ENCODE measurements at regions not wholly inside any gene's neighbourhood (a gene's known extent, or its start where the extent isn't known, plus 50 kb on each side); places are given as distances from the start of the nearest gene placed in this dataset.

DNA sequence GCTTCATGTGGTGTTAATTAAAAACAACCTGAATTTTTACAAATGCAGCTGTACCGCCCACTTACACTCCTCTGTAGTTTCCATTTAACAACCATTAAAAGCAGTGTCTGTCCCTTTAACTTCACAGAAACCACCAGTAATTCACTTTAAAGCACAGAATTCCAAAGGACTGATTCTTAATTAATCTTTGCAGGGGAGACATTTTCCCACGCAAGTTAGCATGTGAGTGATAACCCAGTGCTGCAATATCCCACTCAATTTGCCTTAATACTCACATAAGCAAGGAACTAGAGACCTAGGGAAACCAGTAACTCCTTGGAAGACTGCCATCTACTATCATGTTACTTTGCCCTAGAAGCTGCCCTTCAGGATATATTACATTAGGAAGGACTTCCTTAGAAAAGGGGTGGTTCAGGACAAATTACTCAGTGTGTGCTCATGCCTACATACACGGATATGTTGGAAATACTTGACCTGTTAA, 102.3 kb downstream of the OSR1 start:
- Mint-ChIP-seq H3K27me3 (ENCODE audit: insufficient read depth, unreplicated experiment) (no peaks in the 10 kb centered on the region), H3K4me1 (ENCODE audit: low read depth, unreplicated experiment) (no peaks in the 10 kb centered on the region), H3K27ac (ENCODE audit: unreplicated experiment) (no peak overlapping the region), H3K9me3 (ENCODE audit: unreplicated experiment) (peaks cover 9% of the 10 kb centered on the region), H3K36me3 (ENCODE audit: insufficient read depth, unreplicated experiment) (no peaks in the 10 kb centered on the region), H3K4me3 (ENCODE audit: unreplicated experiment) (no peak overlapping the region)
- Histone ChIP-seq H3K4me3 (ENCODE audit: low read depth, low read length) (no peak overlapping the region), H3K4me1 (no peaks in the 10 kb centered on the region), H3K9me3 (no peaks in the 10 kb centered on the region), H3K27me3 (replicated peaks; ENCODE audit: control insufficient read depth, insufficient read depth, low read length) (no peaks in the 10 kb centered on the region), H3K36me3 (ENCODE audit: control insufficient read depth, insufficient read depth, low read length) (no peaks in the 10 kb centered on the region)
- no TSS peak for BruUV-seq (replicated peaks)
- intact Hi-C loops (cut with micrococcal nuclease; ENCODE audit: unreplicated experiment), result no loop called here
- TF ChIP-seq, protein P1, sequence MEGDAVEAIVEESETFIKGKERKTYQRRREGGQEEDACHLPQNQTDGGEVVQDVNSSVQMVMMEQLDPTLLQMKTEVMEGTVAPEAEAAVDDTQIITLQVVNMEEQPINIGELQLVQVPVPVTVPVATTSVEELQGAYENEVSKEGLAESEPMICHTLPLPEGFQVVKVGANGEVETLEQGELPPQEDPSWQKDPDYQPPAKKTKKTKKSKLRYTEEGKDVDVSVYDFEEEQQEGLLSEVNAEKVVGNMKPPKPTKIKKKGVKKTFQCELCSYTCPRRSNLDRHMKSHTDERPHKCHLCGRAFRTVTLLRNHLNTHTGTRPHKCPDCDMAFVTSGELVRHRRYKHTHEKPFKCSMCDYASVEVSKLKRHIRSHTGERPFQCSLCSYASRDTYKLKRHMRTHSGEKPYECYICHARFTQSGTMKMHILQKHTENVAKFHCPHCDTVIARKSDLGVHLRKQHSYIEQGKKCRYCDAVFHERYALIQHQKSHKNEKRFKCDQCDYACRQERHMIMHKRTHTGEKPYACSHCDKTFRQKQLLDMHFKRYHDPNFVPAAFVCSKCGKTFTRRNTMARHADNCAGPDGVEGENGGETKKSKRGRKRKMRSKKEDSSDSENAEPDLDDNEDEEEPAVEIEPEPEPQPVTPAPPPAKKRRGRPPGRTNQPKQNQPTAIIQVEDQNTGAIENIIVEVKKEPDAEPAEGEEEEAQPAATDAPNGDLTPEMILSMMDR (IDR thresholded peaks at IDR 0.05; ENCODE audit: insufficient read depth in 1 of 2, low read depth in 1 of 2, low read length in 1 of 2, severe bottlenecking in 1 of 2, unreplicated experiment in 1 of 2), result no peak
- no peak for DNase-seq
- ChIA-PET CTCF (no interaction called here), POLR2A (no interaction called here)

DNA sequence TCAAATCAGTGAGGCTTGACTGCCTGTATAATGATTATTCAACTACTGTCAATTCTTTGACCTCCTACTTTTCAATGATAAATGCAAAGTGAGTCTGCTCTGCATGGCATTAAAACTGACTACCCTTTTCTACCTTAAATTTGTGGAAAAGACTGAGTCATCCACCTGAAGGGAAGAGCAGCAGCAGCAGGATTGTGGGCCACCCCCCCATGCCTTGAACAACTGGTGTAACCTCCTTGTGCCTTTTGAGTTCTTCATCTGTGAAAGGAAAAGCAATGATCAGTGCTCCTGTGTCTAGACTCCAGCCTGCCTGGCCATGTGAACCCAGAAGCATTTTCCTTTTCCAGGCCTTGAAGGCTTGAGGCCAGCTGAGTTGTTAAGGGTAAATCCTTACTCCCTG, 102.9 kb downstream of the OSR1 start:
- Histone ChIP-seq H3K27me3 (replicated peaks; ENCODE audit: control insufficient read depth, insufficient read depth, low read length) (no peaks in the 10 kb centered on the region), H3K36me3 (ENCODE audit: control insufficient read depth, insufficient read depth, low read length) (no peaks in the 10 kb centered on the region), H3K4me1 (no peaks in the 10 kb centered on the region), H3K4me3 (ENCODE audit: low read depth, low read length) (no peak overlapping the region), H3K9me3 (no peaks in the 10 kb centered on the region)
- H3K9me3 Mint-ChIP-seq (ENCODE audit: unreplicated experiment), result peaks cover 9% of the 10 kb centered on the region
- ChIA-PET CTCF (no interaction called here), POLR2A (no interaction called here)
- H3K27me3 Mint-ChIP-seq (ENCODE audit: insufficient read depth, unreplicated experiment), result no peaks in the 10 kb centered on the region
- intact Hi-C loops (cut with micrococcal nuclease; ENCODE audit: unreplicated experiment), result no loop called here
- no peaks in the 10 kb centered on the region for H3K36me3 Mint-ChIP-seq (ENCODE audit: insufficient read depth, unreplicated experiment)
- no peaks in the 10 kb centered on the region for H3K4me1 Mint-ChIP-seq (ENCODE audit: low read depth, unreplicated experiment)
- no TSS peak for BruUV-seq (replicated peaks)
- DNase-seq, result no peak
- TF ChIP-seq, protein P1 (IDR thresholded peaks at IDR 0.05; ENCODE audit: insufficient read depth in 1 of 2, low read depth in 1 of 2, low read length in 1 of 2, severe bottlenecking in 1 of 2, unreplicated experiment in 1 of 2), result no peak
- H3K4me3 Mint-ChIP-seq (ENCODE audit: unreplicated experiment), result no peak overlapping the region
- H3K27ac Mint-ChIP-seq (ENCODE audit: unreplicated experiment), result no peak overlapping the region

DNA sequence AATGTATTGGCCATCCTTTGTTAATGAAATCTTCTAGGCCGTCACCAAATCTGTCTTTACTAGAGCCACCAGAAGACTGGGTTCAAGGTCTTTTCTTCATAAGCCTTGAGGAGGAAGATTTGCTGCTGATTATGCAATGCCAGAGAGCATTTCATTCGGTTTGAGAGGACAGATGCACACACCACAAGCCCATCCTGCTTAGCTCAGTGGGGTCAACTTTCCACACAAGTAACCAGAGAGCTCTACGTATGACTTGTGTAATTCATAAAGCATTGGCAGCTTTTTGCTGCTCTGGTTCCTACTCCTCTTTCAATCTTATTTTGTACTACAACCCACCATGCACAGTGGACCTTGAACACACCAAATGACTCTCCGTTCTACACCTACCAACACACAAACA, 106.9 kb downstream of the OSR1 start:
- POLR2A ChIA-PET, result no interaction called here
- intact Hi-C loops (cut with micrococcal nuclease; ENCODE audit: unreplicated experiment), result no loop called here
- Mint-ChIP-seq H3K27ac (ENCODE audit: unreplicated experiment) (no peak overlapping the region), H3K36me3 (ENCODE audit: insufficient read depth, unreplicated experiment) (no peaks in the 10 kb centered on the region), H3K4me3 (ENCODE audit: unreplicated experiment) (no peak overlapping the region), H3K9me3 (ENCODE audit: unreplicated experiment) (peaks cover 9% of the 10 kb centered on the region), H3K27me3 (ENCODE audit: insufficient read depth, unreplicated experiment) (no peaks in the 10 kb centered on the region), H3K4me1 (ENCODE audit: low read depth, unreplicated experiment) (no peaks in the 10 kb centered on the region)
- CTCF ChIA-PET, result no interaction called here
- DNase-seq, result no peak
- Histone ChIP-seq H3K9me3 (no peaks in the 10 kb centered on the region), H3K36me3 (ENCODE audit: control insufficient read depth, insufficient read depth, low read length) (no peaks in the 10 kb centered on the region), H3K27me3 (replicated peaks; ENCODE audit: control insufficient read depth, insufficient read depth, low read length) (no peaks in the 10 kb centered on the region), H3K4me1 (no peaks in the 10 kb centered on the region), H3K4me3 (ENCODE audit: low read depth, low read length) (no peak overlapping the region)
- BruUV-seq (replicated peaks), result no TSS peak
- TF ChIP-seq, protein P1 (IDR thresholded peaks at IDR 0.05; ENCODE audit: insufficient read depth in 1 of 2, low read depth in 1 of 2, low read length in 1 of 2, severe bottlenecking in 1 of 2, unreplicated experiment in 1 of 2), result no peak
